Erythroblast (primary cell): ENCODE measurements at regions not wholly inside any gene's neighbourhood (a gene's known extent, or its start where the extent isn't known, plus 50 kb on each side); places are given as distances from the start of the nearest gene placed in this dataset.

Experiments used
- GATA1 ChIP-seq: IDR thresholded peaks from 2 replicates; pipeline ENCODE4 v1.6.1; 2011; ENCODE audit warnings: low read depth, mild to moderate bottlenecking, control low read depth, low read length, moderate library complexity
- POLR2A ChIP-seq: IDR thresholded peaks from 2 replicates; pipeline ENCODE4 v1.6.1; 2011; ENCODE audit warnings: mild to moderate bottlenecking, low read length

GRCh38 chr1:195769461-195769860 is 838.8 kb downstream of the KCNT2 start:
- TF ChIP-seq POLR2A = no peak
- TF ChIP-seq GATA1 = no peak
